Right atrium auricular region (tissue), 2 donors: ENCODE measurements at regions not wholly inside any gene's neighbourhood (a gene's known extent, or its start where the extent isn't known, plus 50 kb on each side); places are given as distances from the start of the nearest gene placed in this dataset.

Source experiments
- DNase-seq: peaks from one replicate; pipeline ENCODE4 v3.0.0-alpha.2; 2019; ENCODE audit warnings: low spot score
- H3K27ac ChIP-seq, 2 donors: fragments of 200-600 bp; sonication (generic); 1 replicate in 1 of 2; 2 replicates in 1 of 2; pipeline ENCODE4 v1.5.1; 2016 to 2019
- H3K27me3 ChIP-seq, 2 donors: fragments of 200-600 bp; sonication (generic); one replicate each; pipeline versions ENCODE4 v1.5.1 to v1.6.0; 2017 to 2019
- H3K36me3 ChIP-seq: fragments of 200-600 bp; sonication (generic); one replicate; pipeline ENCODE4 v1.5.1; 2016
- H3K4me1 ChIP-seq, 2 donors: fragments of 200-600 bp; sonication (generic); one replicate each; pipeline versions ENCODE4 v1.5.1 to v1.6.0; 2017 to 2019
- H3K4me3 ChIP-seq, 2 donors: fragments of 200-600 bp; sonication (generic); 1 replicate in 1 of 2; 2 replicates in 1 of 2; pipeline ENCODE4 v1.5.1; 2017 to 2019; ENCODE audit warnings: mild to moderate bottlenecking in 1 of 2, moderate library complexity in 1 of 2
- H3K9me3 ChIP-seq, 2 donors: fragments of 200-600 bp; sonication (generic); one replicate each; pipeline ENCODE4 v1.5.1; 2019
- CTCF ChIP-seq, 2 donors: fragments of 200-600 bp; sonication (generic); IDR thresholded peaks; one replicate each; pipeline ENCODE4 v1.5.1; 2019; ENCODE audit warnings: antibody characterized with exemption in 2 of 2

- DNase-seq = no peak
Measured at GRCh38 chr9:12363439-12363838, 329.7 kb upstream of the TYRP1 start.

GRCh38 chr9:12368569-12368968 is 324.6 kb upstream of the TYRP1 start:
- Histone ChIP-seq H3K4me1 (no peaks in the 10 kb centered on the region), H3K9me3 (no peaks in the 10 kb centered on the region), H3K27ac (no peak overlapping the region), H3K27me3 (no peaks in the 10 kb centered on the region), H3K4me3 (no peak overlapping the region), H3K36me3 (no peaks in the 10 kb centered on the region)
- DNase-seq = no peak
- no peak for TF ChIP-seq CTCF (IDR thresholded peaks at IDR 0.05)

More at GRCh38 chr9:12363439-12363838, 329.7 kb upstream of the TYRP1 start:
- no peaks in the 10 kb centered on the region for H3K4me1 ChIP-seq
- H3K4me3 ChIP-seq = no peak overlapping the region
- H3K27me3 ChIP-seq = no peaks in the 10 kb centered on the region
- no peaks in the 10 kb centered on the region for H3K9me3 ChIP-seq
- no peaks in the 10 kb centered on the region for H3K36me3 ChIP-seq
- no peak overlapping the region for H3K27ac ChIP-seq
- TF ChIP-seq CTCF (IDR thresholded peaks at IDR 0.05) = no peak

- Histone ChIP-seq H3K4me3 (no peak overlapping the region), H3K9me3 (no peaks in the 10 kb centered on the region), H3K27me3 (no peaks in the 10 kb centered on the region), H3K36me3 (no peaks in the 10 kb centered on the region), H3K27ac (no peak overlapping the region), H3K4me1 (no peaks in the 10 kb centered on the region)
- DNase-seq = no peak
- no peak for TF ChIP-seq CTCF (IDR thresholded peaks at IDR 0.05)
Measured at GRCh38 chr9:12391839-12392509, 301.2 kb upstream of the TYRP1 start.

- H3K4me1 ChIP-seq = no peaks in the 10 kb centered on the region
- H3K27ac ChIP-seq = no peak overlapping the region
- no peak overlapping the region for H3K4me3 ChIP-seq
- TF ChIP-seq CTCF (IDR thresholded peaks at IDR 0.05) = no peak
- H3K36me3 ChIP-seq = no peaks in the 10 kb centered on the region
- H3K27me3 ChIP-seq = no peaks in the 10 kb centered on the region
- DNase-seq = no peak
- no peaks in the 10 kb centered on the region for H3K9me3 ChIP-seq
Measured at GRCh38 chr9:12394105-12394504, 299.1 kb upstream of the TYRP1 start.

GRCh38 chr9:12403721-12404120 is 289.5 kb upstream of the TYRP1 start:
- Histone ChIP-seq H3K9me3 (no peaks in the 10 kb centered on the region), H3K36me3 (no peaks in the 10 kb centered on the region), H3K4me1 (no peaks in the 10 kb centered on the region), H3K27me3 (no peaks in the 10 kb centered on the region), H3K4me3 (no peak overlapping the region), H3K27ac (no peak overlapping the region)
- DNase-seq = no peak
- no peak for TF ChIP-seq CTCF (IDR thresholded peaks at IDR 0.05)

GRCh38 chr9:12413986-12414385 is 279.2 kb upstream of the TYRP1 start:
- TF ChIP-seq CTCF (IDR thresholded peaks at IDR 0.05) = no peak
- no peak overlapping the region for H3K27ac ChIP-seq
- no peaks in the 10 kb centered on the region for H3K27me3 ChIP-seq

More at GRCh38 chr9:12413986-12414385, 279.2 kb upstream of the TYRP1 start:
- DNase-seq = no peak
- no peaks in the 10 kb centered on the region for H3K9me3 ChIP-seq
- no peaks in the 10 kb centered on the region for H3K4me1 ChIP-seq
- H3K36me3 ChIP-seq = no peaks in the 10 kb centered on the region
- no peak overlapping the region for H3K4me3 ChIP-seq
